KMS-11 (cell line): ENCODE measurements at regions not wholly inside any gene's neighbourhood (a gene's known extent, or its start where the extent isn't known, plus 50 kb on each side); places are given as distances from the start of the nearest gene placed in this dataset.

ENCODE experiments used
- H2AFZ ChIP-seq: fragments of 200-600 bp; sonication (generic); 2 replicates; pipeline ENCODE4 v1.6.1; 2016; ENCODE audit warnings: antibody characterized with exemption, mixed run types, low read depth
- H3K27ac ChIP-seq: fragments of 200-600 bp; sonication (generic); 2 replicates; pipeline ENCODE4 v1.6.1; 2016; ENCODE audit warnings: mild to moderate bottlenecking, mixed run types
- H3K27me3 ChIP-seq: fragments of 200-600 bp; sonication (generic); 2 replicates; pipeline ENCODE4 v1.6.1; 2017; ENCODE audit warnings: mild to moderate bottlenecking, low read depth, mixed run types, moderate library complexity; ENCODE audit not compliant: insufficient read depth
- H3K36me3 ChIP-seq: fragments of 200-600 bp; sonication (generic); 2 replicates; pipeline ENCODE4 v1.6.1; 2017; ENCODE audit warnings: mild to moderate bottlenecking, mixed run types; ENCODE audit not compliant: insufficient read depth
- H3K4me1 ChIP-seq: fragments of 200-600 bp; sonication (generic); 2 replicates; pipeline ENCODE4 v1.6.1; 2016; ENCODE audit warnings: mild to moderate bottlenecking, low read depth, mixed run types; ENCODE audit not compliant: poor library complexity, severe bottlenecking
- H3K4me2 ChIP-seq: fragments of 200-600 bp; sonication (generic); 2 replicates; pipeline ENCODE4 v1.7.0; 2016; ENCODE audit warnings: mild to moderate bottlenecking, mixed run types
- H3K4me3 ChIP-seq: fragments of 200-600 bp; sonication (generic); IDR thresholded peaks from 2 replicates; pipeline ENCODE4 v1.6.1; 2017; ENCODE audit warnings: low read depth, low read length, mixed read lengths; ENCODE audit not compliant: insufficient read depth
- H3K79me2 ChIP-seq: fragments of 200-600 bp; sonication (generic); 2 replicates; pipeline ENCODE4 v1.6.1; 2016; ENCODE audit warnings: low read depth, mixed run types; ENCODE audit not compliant: insufficient read depth
- H3K9ac ChIP-seq: fragments of 200-600 bp; sonication (generic); 2 replicates; pipeline ENCODE4 v1.6.1; 2016; ENCODE audit warnings: mild to moderate bottlenecking, mixed run types
- H4K20me1 ChIP-seq: fragments of 200-600 bp; sonication (generic); 2 replicates; pipeline ENCODE4 v1.6.1; 2016; ENCODE audit warnings: mild to moderate bottlenecking, mixed run types; ENCODE audit not compliant: insufficient read depth
- CTCF ChIP-seq: fragments of 200-600 bp; sonication (generic); conservative IDR thresholded peaks from 2 replicates; pipeline ENCODE4 v1.6.1; 2017; ENCODE audit warnings: low read depth, mild to moderate bottlenecking, antibody characterized with exemption, low read length, moderate library complexity, mixed read lengths

- Histone ChIP-seq H3K4me2 (no peak overlapping the region), H3K27me3 (no peaks in the 10 kb centered on the region), H3K79me2 (no peaks in the 10 kb centered on the region), H2AFZ (no peak overlapping the region), H3K4me1 (no peaks in the 10 kb centered on the region), H3K27ac (no peak overlapping the region), H3K36me3 (no peaks in the 10 kb centered on the region), H4K20me1 (no peaks in the 10 kb centered on the region), H3K9ac (no peak overlapping the region), H3K4me3 (no peak overlapping the region)
- TF ChIP-seq CTCF = no peak
Observed at GRCh38 chr5:79851391-79851863, 139.6 kb downstream of the MTX3 start.

GRCh38 chr5:79850941-79851340 is 140.1 kb downstream of the MTX3 start:
- Histone ChIP-seq H3K4me1 (no peaks in the 10 kb centered on the region), H3K79me2 (no peaks in the 10 kb centered on the region), H3K4me2 (no peak overlapping the region), H4K20me1 (no peaks in the 10 kb centered on the region), H3K9ac (no peak overlapping the region), H3K36me3 (no peaks in the 10 kb centered on the region), H3K27me3 (no peaks in the 10 kb centered on the region), H3K27ac (no peak overlapping the region), H3K4me3 (no peak overlapping the region), H2AFZ (no peak overlapping the region)
- no peak for TF ChIP-seq CTCF

- no peak overlapping the region for H3K4me2 ChIP-seq
Observed at GRCh38 chr5:79850316-79850822, 140.7 kb downstream of the MTX3 start.

GRCh38 chr5:79849486-79850315 is 141.4 kb downstream of the MTX3 start:
- Histone ChIP-seq H3K79me2 (no peaks in the 10 kb centered on the region), H3K27ac (no peak overlapping the region), H3K4me1 (no peaks in the 10 kb centered on the region), H2AFZ (no peak overlapping the region), H3K36me3 (no peaks in the 10 kb centered on the region), H3K4me3 (no peak overlapping the region), H3K27me3 (no peaks in the 10 kb centered on the region), H4K20me1 (no peaks in the 10 kb centered on the region), H3K9ac (no peak overlapping the region), H3K4me2 (no peak overlapping the region)
- no peak for TF ChIP-seq CTCF

More at GRCh38 chr5:79850316-79850822, 140.7 kb downstream of the MTX3 start:
- Histone ChIP-seq H4K20me1 (no peaks in the 10 kb centered on the region), H3K27me3 (no peaks in the 10 kb centered on the region), H2AFZ (no peak overlapping the region), H3K4me1 (no peaks in the 10 kb centered on the region), H3K36me3 (no peaks in the 10 kb centered on the region), H3K27ac (no peak overlapping the region), H3K4me3 (no peak overlapping the region), H3K9ac (no peak overlapping the region), H3K79me2 (no peaks in the 10 kb centered on the region)
- TF ChIP-seq CTCF = no peak
